BE2C (cell line): ENCODE measurements at regions not wholly inside any gene's neighbourhood (a gene's known extent, or its start where the extent isn't known, plus 50 kb on each side); places are given as distances from the start of the nearest gene placed in this dataset.

Experiments
- DNase-seq: peaks from one replicate; pipeline ENCODE4 v3.0.0-alpha.2; 2020
- H3K27me3 ChIP-seq: fragments of 250-450 bp; sonication (Bioruptor Pico); 2 replicates; pipeline ENCODE4 v1.5.1; 2020; ENCODE audit warnings: mild to moderate bottlenecking
- H3K36me3 ChIP-seq: fragments of 250-450 bp; sonication (Bioruptor Pico); 2 replicates; pipeline ENCODE4 v1.5.1; 2020; ENCODE audit warnings: mild to moderate bottlenecking
- H3K4me1 ChIP-seq: fragments of 250-450 bp; sonication (Bioruptor Pico); 2 replicates; pipeline ENCODE4 v1.5.1; 2020
- H3K4me3 ChIP-seq: 2 replicates; pipeline ENCODE4 v1.5.1; 2011; ENCODE audit warnings: low read depth, low read length
- H3K9me3 ChIP-seq: fragments of 250-450 bp; sonication (Bioruptor Pico); 2 replicates; pipeline ENCODE4 v1.5.1; 2020
- CTCF ChIP-seq: IDR thresholded peaks from 2 replicates; pipeline ENCODE4 v1.5.1; 2012; ENCODE audit warnings: mild to moderate bottlenecking, low read depth, low read length

DNA sequence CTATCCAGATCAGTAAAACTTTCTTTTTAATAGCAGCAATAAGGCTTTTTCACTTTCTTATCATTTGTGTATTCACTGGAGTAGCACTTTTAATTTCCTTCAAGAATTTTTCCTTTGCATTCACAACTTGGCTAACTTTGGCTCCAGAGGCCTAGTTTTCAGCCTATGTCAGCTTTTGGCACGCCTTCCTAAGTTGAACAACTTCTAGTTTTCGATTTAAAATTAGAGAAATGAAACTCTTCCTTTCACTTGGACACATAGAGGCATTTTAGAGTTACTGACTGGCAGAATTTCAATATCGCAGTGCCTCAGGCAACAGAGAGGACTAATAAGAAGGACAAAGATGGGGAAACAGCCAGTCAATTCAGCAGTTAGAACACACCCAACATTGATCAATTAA, 577.4 kb downstream of the DSC3 start:
- no peaks in the 10 kb centered on the region for H3K4me1 ChIP-seq
- H3K9me3 ChIP-seq, result no peaks in the 10 kb centered on the region
- no peak overlapping the region for H3K4me3 ChIP-seq
- no peak for DNase-seq
- TF ChIP-seq CTCF, result no peak
- no peaks in the 10 kb centered on the region for H3K36me3 ChIP-seq
- no peaks in the 10 kb centered on the region for H3K27me3 ChIP-seq

- DNase-seq, result no peak
- Histone ChIP-seq H3K36me3 (no peaks in the 10 kb centered on the region), H3K9me3 (no peaks in the 10 kb centered on the region), H3K4me3 (no peak overlapping the region), H3K27me3 (no peaks in the 10 kb centered on the region), H3K4me1 (no peaks in the 10 kb centered on the region)
- TF ChIP-seq CTCF, result no peak
These were observed 585.4 kb downstream of the DSC3 start for GRCh38 chr18:30457156-30457555.

GRCh38 chr18:30455741-30456140, 586.8 kb downstream of the DSC3 start:
- Histone ChIP-seq H3K4me1 (no peaks in the 10 kb centered on the region), H3K9me3 (no peaks in the 10 kb centered on the region), H3K4me3 (no peak overlapping the region), H3K27me3 (no peaks in the 10 kb centered on the region), H3K36me3 (no peaks in the 10 kb centered on the region)
- no peak for DNase-seq
- no peak for TF ChIP-seq CTCF

GRCh38 chr18:30454920-30455319, 587.6 kb downstream of the DSC3 start:
- H3K4me1 ChIP-seq, result no peaks in the 10 kb centered on the region
- no peaks in the 10 kb centered on the region for H3K27me3 ChIP-seq
- no peaks in the 10 kb centered on the region for H3K9me3 ChIP-seq
- no peak for DNase-seq
- no peak for TF ChIP-seq CTCF
- no peaks in the 10 kb centered on the region for H3K36me3 ChIP-seq
- no peak overlapping the region for H3K4me3 ChIP-seq

DNA sequence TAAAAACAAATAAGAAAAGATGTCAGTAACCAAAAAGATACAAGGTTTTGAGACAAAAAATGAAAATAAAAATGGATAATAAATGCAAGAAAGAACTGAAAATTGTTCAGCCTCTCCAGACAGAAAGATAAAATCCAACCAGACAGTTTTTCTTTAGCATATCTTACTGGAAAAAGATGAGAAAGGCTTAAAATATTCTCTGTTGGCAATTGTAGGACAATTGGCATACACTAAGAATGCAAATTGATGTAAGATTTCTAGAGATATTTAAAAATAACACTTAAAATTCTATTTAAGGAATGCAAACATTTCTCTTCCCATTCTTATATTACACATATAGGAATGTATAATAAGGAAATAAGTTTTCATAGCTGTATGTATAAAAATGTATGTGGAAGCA, 590.6 kb downstream of the DSC3 start:
- H3K27me3 ChIP-seq, result no peaks in the 10 kb centered on the region
- no peak for TF ChIP-seq CTCF
- H3K4me1 ChIP-seq, result no peaks in the 10 kb centered on the region
- no peaks in the 10 kb centered on the region for H3K9me3 ChIP-seq
- no peaks in the 10 kb centered on the region for H3K36me3 ChIP-seq
- DNase-seq, result no peak
- H3K4me3 ChIP-seq, result no peak overlapping the region

DNA sequence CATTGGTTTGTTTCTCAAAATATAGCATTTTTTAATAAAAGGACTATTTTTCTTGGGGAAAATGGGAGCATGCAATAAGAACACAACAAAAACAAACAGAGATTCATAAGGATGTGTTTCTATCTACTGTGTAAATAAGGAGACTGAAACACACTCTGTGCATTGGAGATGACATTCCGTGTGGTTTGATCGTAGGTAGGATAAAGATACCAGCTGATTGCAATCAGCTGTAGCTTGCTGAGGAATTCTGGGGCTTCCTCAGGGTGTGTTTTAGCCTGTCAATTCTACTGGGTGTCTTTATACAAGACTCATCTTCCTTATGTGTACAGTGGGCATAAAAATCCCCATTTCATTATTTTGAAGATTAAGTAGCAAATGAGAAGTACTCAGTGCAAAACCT, 591.6 kb downstream of the DSC3 start:
- Histone ChIP-seq H3K9me3 (no peaks in the 10 kb centered on the region), H3K36me3 (no peaks in the 10 kb centered on the region), H3K4me3 (no peak overlapping the region), H3K4me1 (no peaks in the 10 kb centered on the region), H3K27me3 (no peaks in the 10 kb centered on the region)
- no peak for DNase-seq
- TF ChIP-seq CTCF, result no peak
